ENCODE measurements at regions not wholly inside any gene's neighbourhood (a gene's known extent, or its start where the extent isn't known, plus 50 kb on each side); places are given as distances from the start of the nearest gene placed in this dataset.

DNA sequence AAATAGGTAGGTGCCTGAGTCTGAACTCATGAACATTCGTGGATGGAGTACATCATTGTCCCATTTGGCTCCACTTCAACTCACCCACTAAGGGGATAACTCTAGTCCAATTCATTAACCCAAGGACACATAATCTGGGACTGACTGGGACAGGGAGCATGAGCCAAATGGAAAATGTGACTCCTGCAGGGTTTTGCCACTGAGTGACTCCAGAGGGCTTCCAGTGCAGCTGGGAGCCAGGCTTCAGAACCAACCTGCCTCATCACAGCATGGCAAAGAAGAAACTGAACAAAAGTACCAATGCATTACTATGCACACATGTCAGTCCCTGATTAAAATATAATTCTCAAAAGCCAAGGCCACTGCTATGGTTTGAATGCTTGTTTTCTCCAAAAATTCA lies 159.7 kb upstream of the SNX2 start:
- no peak for TF ChIP-seq ZBTB1 (tag by site-specific recombination; IDR thresholded peaks at IDR 0.05)
- TF ChIP-seq ZNF223 (tag by site-specific recombination; IDR thresholded peaks at IDR 0.05): no peak

All from HEK293 (cell line).